ENCODE measurements at regions not wholly inside any gene's neighbourhood (a gene's known extent, or its start where the extent isn't known, plus 50 kb on each side); places are given as distances from the start of the nearest gene placed in this dataset.

DNA sequence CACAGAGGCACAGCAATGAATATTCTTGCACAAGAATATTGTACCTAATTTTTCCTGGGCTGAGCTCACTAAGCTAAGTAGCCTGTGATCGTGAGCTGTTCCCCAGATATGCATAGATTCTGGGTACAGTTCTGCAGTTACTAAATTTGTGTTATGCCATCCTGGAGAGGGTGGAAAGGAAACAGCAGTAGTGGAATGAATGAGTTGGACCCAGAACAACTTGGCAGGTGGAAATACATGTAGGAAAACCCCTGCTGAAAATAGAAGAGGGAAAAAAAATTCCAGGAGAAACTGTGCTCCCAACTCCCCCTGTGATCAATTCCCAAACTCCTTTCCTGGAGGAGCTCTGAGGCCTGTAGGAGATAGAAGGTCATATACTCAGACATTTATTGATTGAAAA, 181.5 kb upstream of the MGAT5 start:
- 75 to 79% (median 75%) methylated on average over 1 of the region's 1 CpG for WGBS, 3 donors
- Histone ChIP-seq H3K9me3 (ENCODE audit: control insufficient read depth in 2 of 2, insufficient read depth in 1 of 2, low read depth in 1 of 2, low read length in 1 of 2) (peaks cover 0 to 8% of the 10 kb centered on the region in 2 donors), H3K36me3 (ENCODE audit: control insufficient read depth in 3 of 3, insufficient read depth in 2 of 3, low read depth in 1 of 3, low read length in 3 of 3) (no peaks in the 10 kb centered on the region), H3K4me1 (ENCODE audit: control insufficient read depth in 3 of 3, insufficient read depth in 2 of 3, low read depth in 1 of 3, low read length in 2 of 3) (no peaks in the 10 kb centered on the region), H3K4me3 (ENCODE audit: low read depth in 1 of 3, low read length in 3 of 3) (no peak overlapping the region), H3K27me3 (ENCODE audit: control insufficient read depth in 3 of 3, insufficient read depth in 3 of 3, low read length in 3 of 3) (peaks cover 0 to 2% (median 0%) of the 10 kb centered on the region in 3 donors), H3K27ac (ENCODE audit: low read depth in 1 of 3, low read length in 2 of 3) (no peak overlapping the region)
- FAIRE-seq, result no peak
- no peak for DNase-seq

DNA sequence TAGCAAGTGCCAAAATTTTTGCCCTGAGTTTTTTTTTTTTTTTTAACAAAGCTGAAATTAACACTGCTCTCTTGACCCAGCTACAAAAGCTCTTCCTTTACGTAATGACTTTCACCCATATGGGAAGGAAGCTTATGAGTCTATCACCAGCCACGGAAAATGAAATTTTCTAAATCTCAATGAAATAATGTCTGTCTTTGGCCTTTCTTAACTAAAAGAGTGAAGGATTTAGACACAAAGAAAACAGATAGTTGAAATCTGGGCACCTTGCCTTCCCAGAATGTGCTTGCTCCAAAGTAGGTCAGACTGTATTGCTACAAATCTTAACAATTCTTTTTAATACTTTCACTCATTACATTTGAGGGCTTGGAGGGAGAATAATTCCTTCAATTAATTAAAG, 180.8 kb upstream of the MGAT5 start:
- no peak for DNase-seq
- Histone ChIP-seq H3K27ac (ENCODE audit: low read depth in 1 of 3, low read length in 2 of 3) (no peak overlapping the region), H3K36me3 (ENCODE audit: control insufficient read depth in 3 of 3, insufficient read depth in 2 of 3, low read depth in 1 of 3, low read length in 3 of 3) (no peaks in the 10 kb centered on the region), H3K4me1 (ENCODE audit: control insufficient read depth in 3 of 3, insufficient read depth in 2 of 3, low read depth in 1 of 3, low read length in 2 of 3) (no peaks in the 10 kb centered on the region), H3K27me3 (ENCODE audit: control insufficient read depth in 3 of 3, insufficient read depth in 3 of 3, low read length in 3 of 3) (peaks cover 0 to 2% (median 0%) of the 10 kb centered on the region in 3 donors), H3K9me3 (ENCODE audit: control insufficient read depth in 2 of 2, insufficient read depth in 1 of 2, low read depth in 1 of 2, low read length in 1 of 2) (peaks cover 0 to 8% of the 10 kb centered on the region in 2 donors), H3K4me3 (ENCODE audit: low read depth in 1 of 3, low read length in 3 of 3) (no peak overlapping the region)
- 67 to 91% (median 83%) methylated on average over 2 of the region's 2 CpGs for WGBS, 3 donors
- FAIRE-seq, result no peak

DNA sequence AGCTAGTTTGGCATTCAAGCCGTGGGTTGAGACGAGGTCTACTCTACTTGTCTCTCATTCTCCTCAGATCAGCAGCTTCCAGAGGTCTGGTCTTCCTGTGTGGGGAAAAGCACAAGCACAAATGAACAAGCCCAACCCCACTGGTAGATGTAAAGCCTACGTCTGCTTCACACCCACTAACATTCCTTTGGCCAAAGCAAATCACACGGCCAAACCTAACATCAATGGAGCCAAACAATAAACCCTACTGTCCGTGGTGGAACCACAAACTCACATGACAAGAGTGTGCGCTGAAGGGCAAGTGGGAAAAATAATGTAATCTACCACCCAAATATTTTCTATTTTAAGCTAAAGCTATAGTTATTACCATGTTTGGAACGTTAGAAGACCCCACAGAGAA, 179.3 kb upstream of the MGAT5 start:
- Histone ChIP-seq H3K9me3 (ENCODE audit: control insufficient read depth in 2 of 2, insufficient read depth in 1 of 2, low read depth in 1 of 2, low read length in 1 of 2) (peaks cover 0 to 8% of the 10 kb centered on the region in 2 donors), H3K27ac (ENCODE audit: low read depth in 1 of 3, low read length in 2 of 3) (no peak overlapping the region), H3K27me3 (ENCODE audit: control insufficient read depth in 3 of 3, insufficient read depth in 3 of 3, low read length in 3 of 3) (peaks cover 0 to 2% (median 0%) of the 10 kb centered on the region in 3 donors), H3K36me3 (ENCODE audit: control insufficient read depth in 3 of 3, insufficient read depth in 2 of 3, low read depth in 1 of 3, low read length in 3 of 3) (no peaks in the 10 kb centered on the region), H3K4me3 (ENCODE audit: low read depth in 1 of 3, low read length in 3 of 3) (no peak overlapping the region), H3K4me1 (ENCODE audit: control insufficient read depth in 3 of 3, insufficient read depth in 2 of 3, low read depth in 1 of 3, low read length in 2 of 3) (no peaks in the 10 kb centered on the region)
- WGBS, 3 donors, result 75 to 83% (median 82%) methylated on average over 7 of the region's 7 CpGs
- DNase-seq, result no peak
- no peak for FAIRE-seq

DNA sequence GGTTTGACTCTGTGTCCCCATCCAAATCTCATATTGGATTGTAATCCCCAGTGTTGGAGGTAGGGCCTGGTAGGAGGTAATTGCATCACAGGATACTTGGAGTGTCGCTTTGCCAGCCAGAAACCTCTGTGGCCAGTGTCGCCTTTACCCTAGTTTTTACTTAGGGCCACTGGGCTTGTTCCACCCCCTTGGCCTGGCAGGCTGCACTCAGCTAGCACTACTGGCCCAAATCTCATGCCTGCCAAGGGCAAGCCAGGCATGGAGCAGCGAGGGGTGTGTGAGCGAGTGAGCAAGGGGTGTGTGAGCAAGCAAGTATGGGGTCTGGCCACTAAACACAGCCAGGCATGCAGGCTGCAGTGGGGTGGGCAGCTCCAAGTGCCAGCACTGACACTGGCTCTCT, 178.7 kb upstream of the MGAT5 start:
- FAIRE-seq (no peak), DNase-seq (no peak)
- Histone ChIP-seq H3K36me3 (ENCODE audit: control insufficient read depth in 3 of 3, insufficient read depth in 2 of 3, low read depth in 1 of 3, low read length in 3 of 3) (no peaks in the 10 kb centered on the region), H3K4me3 (ENCODE audit: low read depth in 1 of 3, low read length in 3 of 3) (no peak overlapping the region), H3K4me1 (ENCODE audit: control insufficient read depth in 3 of 3, insufficient read depth in 2 of 3, low read depth in 1 of 3, low read length in 2 of 3) (no peaks in the 10 kb centered on the region), H3K27ac (ENCODE audit: low read depth in 1 of 3, low read length in 2 of 3) (no peak overlapping the region), H3K9me3 (ENCODE audit: control insufficient read depth in 2 of 2, insufficient read depth in 1 of 2, low read depth in 1 of 2, low read length in 1 of 2) (peaks cover 0 to 8% of the 10 kb centered on the region in 2 donors), H3K27me3 (ENCODE audit: control insufficient read depth in 3 of 3, insufficient read depth in 3 of 3, low read length in 3 of 3) (peaks cover 0 to 2% (median 0%) of the 10 kb centered on the region in 3 donors)
- 82 to 98% (median 93%) methylated on average over 4 of the region's 4 CpGs for WGBS, 3 donors

DNA sequence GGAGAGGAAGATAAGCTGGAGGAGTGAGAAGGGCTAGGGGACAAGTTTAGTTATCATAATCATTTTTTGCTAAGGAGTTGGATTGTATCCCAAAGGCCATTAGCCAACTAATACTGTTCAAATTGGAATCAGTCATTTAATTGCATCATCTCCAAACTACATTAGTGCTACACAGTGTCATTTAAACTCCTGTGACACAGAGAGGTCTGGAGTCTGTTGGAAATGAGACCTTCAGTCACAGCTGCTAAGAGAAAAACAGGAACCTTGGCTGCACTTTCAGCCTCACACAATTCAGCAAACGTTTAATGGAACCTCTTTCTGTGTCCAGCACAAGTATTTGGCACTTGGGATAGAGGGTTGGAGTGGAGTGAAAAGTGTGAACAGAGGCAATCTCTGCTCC, 175.5 kb upstream of the MGAT5 start:
- Histone ChIP-seq H3K27me3 (ENCODE audit: control insufficient read depth in 3 of 3, insufficient read depth in 3 of 3, low read length in 3 of 3) (peaks cover 0 to 2% (median 0%) of the 10 kb centered on the region in 3 donors), H3K4me3 (ENCODE audit: low read depth in 1 of 3, low read length in 3 of 3) (no peak overlapping the region), H3K4me1 (ENCODE audit: control insufficient read depth in 3 of 3, insufficient read depth in 2 of 3, low read depth in 1 of 3, low read length in 2 of 3) (no peaks in the 10 kb centered on the region), H3K36me3 (ENCODE audit: control insufficient read depth in 3 of 3, insufficient read depth in 2 of 3, low read depth in 1 of 3, low read length in 3 of 3) (no peaks in the 10 kb centered on the region), H3K27ac (ENCODE audit: low read depth in 1 of 3, low read length in 2 of 3) (no peak overlapping the region), H3K9me3 (ENCODE audit: control insufficient read depth in 2 of 2, insufficient read depth in 1 of 2, low read depth in 1 of 2, low read length in 1 of 2) (peaks cover 0 to 8% of the 10 kb centered on the region in 2 donors)
- DNase-seq, result no peak
- FAIRE-seq, result no peak
- 3 to 19% (median 6%) methylated on average over 1 of the region's 1 CpG for WGBS, 3 donors

DNA sequence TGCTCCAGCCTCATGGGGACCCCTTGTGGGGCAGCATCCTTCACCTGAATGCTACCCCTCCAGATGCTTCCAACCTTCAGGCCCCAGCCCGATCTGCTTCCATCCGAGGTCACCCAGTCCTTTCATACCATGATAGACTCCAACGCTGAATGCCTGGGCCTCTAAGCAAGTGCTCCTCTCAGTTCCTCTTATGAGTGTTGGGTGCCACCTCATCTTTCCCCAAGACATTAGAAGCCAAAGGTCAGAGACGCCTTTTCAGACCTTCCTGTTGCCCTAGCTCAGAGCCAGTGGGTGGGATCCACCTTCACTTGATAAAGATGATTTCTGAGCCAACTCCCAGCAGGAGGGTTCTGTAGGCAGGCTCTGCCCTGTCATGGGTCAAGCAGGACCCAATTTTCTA, 174.5 kb upstream of the MGAT5 start:
- Histone ChIP-seq H3K27me3 (ENCODE audit: control insufficient read depth in 3 of 3, insufficient read depth in 3 of 3, low read length in 3 of 3) (peaks cover 0 to 2% (median 0%) of the 10 kb centered on the region in 3 donors), H3K9me3 (ENCODE audit: control insufficient read depth in 2 of 2, insufficient read depth in 1 of 2, low read depth in 1 of 2, low read length in 1 of 2) (peaks cover 0 to 8% of the 10 kb centered on the region in 2 donors), H3K27ac (ENCODE audit: low read depth in 1 of 3, low read length in 2 of 3) (no peak overlapping the region), H3K4me3 (ENCODE audit: low read depth in 1 of 3, low read length in 3 of 3) (no peak overlapping the region), H3K36me3 (ENCODE audit: control insufficient read depth in 3 of 3, insufficient read depth in 2 of 3, low read depth in 1 of 3, low read length in 3 of 3) (no peaks in the 10 kb centered on the region), H3K4me1 (ENCODE audit: control insufficient read depth in 3 of 3, insufficient read depth in 2 of 3, low read depth in 1 of 3, low read length in 2 of 3) (no peaks in the 10 kb centered on the region)
- 85 to 88% (median 87%) methylated on average over 4 of the region's 4 CpGs for WGBS, 3 donors
- no peak for DNase-seq
- FAIRE-seq, result no peak

DNA sequence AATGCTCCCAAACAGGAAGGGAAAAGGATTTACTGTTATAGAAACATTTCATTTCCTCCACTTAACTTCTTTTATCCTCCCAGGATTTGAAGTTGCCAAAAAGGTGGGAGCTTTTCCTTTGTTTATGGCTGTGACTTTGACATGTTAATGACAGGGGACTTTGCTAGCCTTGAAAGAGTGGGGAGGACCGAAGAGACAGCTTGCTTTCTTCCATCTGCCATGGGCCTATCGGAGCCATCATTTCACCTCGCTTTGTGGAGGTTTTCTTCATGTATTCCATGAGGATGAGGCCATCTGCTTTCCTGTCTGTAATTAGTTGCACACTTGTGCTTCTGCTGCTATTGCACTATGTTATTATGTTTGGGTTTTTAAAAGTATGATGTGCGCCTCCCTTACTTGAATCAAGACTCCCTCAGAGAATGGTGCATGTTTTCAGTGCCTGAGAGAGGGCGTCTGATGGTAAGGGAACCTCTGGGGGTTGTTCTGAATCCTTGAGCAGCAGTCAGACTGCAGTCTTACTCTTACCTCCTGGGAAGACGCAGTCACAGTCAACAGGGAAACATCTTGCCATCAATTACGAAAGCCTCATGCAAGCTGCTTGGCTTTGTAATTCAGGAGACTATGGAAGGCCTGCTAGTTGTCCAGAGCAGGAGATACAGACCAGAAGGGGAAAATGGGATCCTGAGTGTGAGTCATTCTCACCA, 173.3 kb upstream of the MGAT5 start:
- FAIRE-seq (no peak), DNase-seq (no peak)
- Histone ChIP-seq H3K4me3 (ENCODE audit: low read depth in 1 of 3, low read length in 3 of 3) (no peak overlapping the region), H3K9me3 (ENCODE audit: control insufficient read depth in 2 of 2, insufficient read depth in 1 of 2, low read depth in 1 of 2, low read length in 1 of 2) (peaks cover 0 to 7% of the 10 kb centered on the region in 2 donors), H3K27ac (ENCODE audit: low read depth in 1 of 3, low read length in 2 of 3) (no peak overlapping the region), H3K4me1 (ENCODE audit: control insufficient read depth in 3 of 3, insufficient read depth in 2 of 3, low read depth in 1 of 3, low read length in 2 of 3) (no peaks in the 10 kb centered on the region), H3K36me3 (ENCODE audit: control insufficient read depth in 3 of 3, insufficient read depth in 2 of 3, low read depth in 1 of 3, low read length in 3 of 3) (no peaks in the 10 kb centered on the region), H3K27me3 (ENCODE audit: control insufficient read depth in 3 of 3, insufficient read depth in 3 of 3, low read length in 3 of 3) (no peaks in the 10 kb centered on the region)
- WGBS, 3 donors, result 85 to 91% (median 86%) methylated on average over 7 of the region's 7 CpGs

DNA sequence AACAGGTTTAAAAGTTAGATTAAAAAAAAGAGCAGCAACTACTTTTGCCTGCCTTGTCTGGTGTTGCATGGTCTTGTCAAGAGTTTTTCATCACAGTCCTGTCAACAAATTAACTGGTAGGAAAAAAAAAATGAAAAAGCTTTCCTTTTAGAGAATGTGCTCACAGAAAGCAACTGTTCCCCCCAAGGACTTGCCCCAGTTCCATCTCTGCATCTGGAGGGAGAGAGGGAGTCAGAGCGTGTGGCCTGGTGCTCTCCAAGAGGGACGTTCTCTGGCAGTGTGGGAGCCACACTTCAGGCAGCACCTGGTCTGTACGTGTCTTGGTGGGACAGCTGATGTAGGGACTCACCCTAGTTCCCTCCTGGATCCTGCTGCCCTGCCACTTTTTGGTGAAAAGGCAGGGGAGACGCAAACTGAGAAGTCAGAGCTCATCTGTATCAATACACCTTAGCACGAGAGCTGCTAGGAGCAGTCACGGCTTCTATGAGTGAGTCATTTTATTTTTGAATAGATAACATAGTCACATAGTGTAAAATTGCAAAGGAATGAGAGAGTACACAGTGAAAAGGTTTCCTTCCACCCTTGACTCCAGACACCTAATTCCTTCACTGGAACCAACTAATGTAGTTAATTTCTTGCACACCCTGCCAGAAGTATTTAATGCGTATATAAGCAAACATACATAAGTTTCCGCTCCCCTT, 172.5 kb upstream of the MGAT5 start:
- no peaks in the 10 kb centered on the region for H3K36me3 ChIP-seq (ENCODE audit: control insufficient read depth in 3 of 3, insufficient read depth in 2 of 3, low read depth in 1 of 3, low read length in 3 of 3)
- no peaks in the 10 kb centered on the region for H3K27me3 ChIP-seq (ENCODE audit: control insufficient read depth in 3 of 3, insufficient read depth in 3 of 3, low read length in 3 of 3)
- 81 to 84% (median 82%) methylated on average over 8 of the region's 8 CpGs for WGBS, 3 donors
- H3K4me3 ChIP-seq (ENCODE audit: low read depth in 1 of 3, low read length in 3 of 3), result no peak overlapping the region
- no peak for DNase-seq
- FAIRE-seq, result no peak
- H3K4me1 ChIP-seq (ENCODE audit: control insufficient read depth in 3 of 3, insufficient read depth in 2 of 3, low read depth in 1 of 3, low read length in 2 of 3), result no peaks in the 10 kb centered on the region
- no peaks in the 10 kb centered on the region for H3K9me3 ChIP-seq (ENCODE audit: control insufficient read depth in 2 of 2, insufficient read depth in 1 of 2, low read depth in 1 of 2, low read length in 1 of 2)
- H3K27ac ChIP-seq (ENCODE audit: low read depth in 1 of 3, low read length in 2 of 3), result no peak overlapping the region
